ENCODE measurements at regions not wholly inside any gene's neighbourhood (a gene's known extent, or its start where the extent isn't known, plus 50 kb on each side); places are given as distances from the start of the nearest gene placed in this dataset.
A peak's percentile ranks its signal among the peaks of the same experiment; 100 is the strongest.

- no peaks in the 10 kb centered on the region for H3K36me3 ChIP-seq
- H3K4me1 ChIP-seq, result peaks cover 7% of the 10 kb centered on the region
- H3K27ac ChIP-seq, result no peak overlapping the region
- no peak for TF ChIP-seq CTCF (IDR thresholded peaks at IDR 0.05)
- no peak for ATAC-seq
- intact Hi-C loops (cut with DNase I), result no loop called here
- DNase-seq, result no peak
- H3K4me3 ChIP-seq, result no peak overlapping the region
- no peaks in the 10 kb centered on the region for H3K9me3 ChIP-seq
- H3K27me3 ChIP-seq, result no peaks in the 10 kb centered on the region
These were observed 131.0 kb upstream of the CXCR4 start for GRCh38 chr2:136248907-136249306.

GRCh38 chr2:136248242-136248641, 130.3 kb upstream of the CXCR4 start:
- H3K36me3 ChIP-seq, result no peaks in the 10 kb centered on the region
- DNase-seq (no peak), ATAC-seq (no peak)
- TF ChIP-seq CTCF (IDR thresholded peaks at IDR 0.05), result no peak
- H3K27me3 ChIP-seq, result no peaks in the 10 kb centered on the region
- no peak overlapping the region for H3K27ac ChIP-seq
- no peaks in the 10 kb centered on the region for H3K9me3 ChIP-seq
- no peak overlapping the region for H3K4me3 ChIP-seq
- H3K4me1 ChIP-seq, result peaks cover 7% of the 10 kb centered on the region
- intact Hi-C loops (cut with DNase I), result no loop called here

GRCh38 chr2:136247204-136247950, 129.4 kb upstream of the CXCR4 start:
- Histone ChIP-seq H3K27ac (no peak overlapping the region), H3K36me3 (no peaks in the 10 kb centered on the region), H3K4me3 (no peak overlapping the region), H3K4me1 (peaks cover 7% of the 10 kb centered on the region), H3K9me3 (no peaks in the 10 kb centered on the region), H3K27me3 (no peaks in the 10 kb centered on the region)
- DNase-seq (no peak), ATAC-seq (peak; percentile 25)
- intact Hi-C loops (cut with DNase I), result no loop called here
- TF ChIP-seq CTCF (IDR thresholded peaks at IDR 0.05), result no peak

- Histone ChIP-seq H3K36me3 (no peaks in the 10 kb centered on the region), H3K9me3 (no peaks in the 10 kb centered on the region), H3K27me3 (no peaks in the 10 kb centered on the region), H3K4me1 (peaks cover 8% of the 10 kb centered on the region), H3K4me3 (no peak overlapping the region), H3K27ac (no peak overlapping the region)
- intact Hi-C loops (cut with DNase I), result no loop called here
- ATAC-seq, result peak; percentile 89
- peak; percentile 79 for DNase-seq
- no peak for TF ChIP-seq CTCF (IDR thresholded peaks at IDR 0.05)
These were observed 128.2 kb upstream of the CXCR4 start for GRCh38 chr2:136246086-136246669.

GRCh38 chr2:136245211-136245610, 127.3 kb upstream of the CXCR4 start:
- no peaks in the 10 kb centered on the region for H3K9me3 ChIP-seq

More at GRCh38 chr2:136245211-136245610, 127.3 kb upstream of the CXCR4 start:
- Histone ChIP-seq H3K4me1 (peaks cover 8% of the 10 kb centered on the region), H3K36me3 (no peaks in the 10 kb centered on the region), H3K27ac (no peak overlapping the region), H3K27me3 (no peaks in the 10 kb centered on the region), H3K4me3 (no peak overlapping the region)
- DNase-seq, result no peak
- intact Hi-C loops (cut with DNase I), result no loop called here
- no peak for ATAC-seq
- TF ChIP-seq CTCF (IDR thresholded peaks at IDR 0.05), result no peak
